Femur (tissue), 1 donor: ENCODE measurements at regions not wholly inside any gene's neighbourhood (a gene's known extent, or its start where the extent isn't known, plus 50 kb on each side); places are given as distances from the start of the nearest gene placed in this dataset.

Experiments
- DNase-seq: peaks from one replicate; pipeline ENCODE4 v3.0.0-alpha.2; 2017

DNA sequence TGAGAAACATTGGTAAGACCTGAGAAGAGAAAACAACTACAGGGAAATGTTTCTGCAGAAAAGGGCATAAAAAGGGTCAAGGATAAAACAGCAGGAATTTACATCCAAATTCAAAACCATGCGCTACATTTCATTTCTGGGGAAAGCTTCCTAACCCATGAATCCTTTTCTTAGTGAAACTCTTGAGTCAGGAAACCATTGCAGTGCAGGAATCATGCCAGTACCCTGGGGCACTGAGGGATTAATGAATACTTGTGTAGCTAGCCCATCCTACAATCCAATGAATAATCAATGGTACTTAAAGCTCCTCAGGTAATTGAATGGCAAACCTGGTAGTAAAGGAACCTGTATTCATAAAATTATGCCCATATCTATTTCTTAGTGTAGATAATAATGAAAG, 580.5 kb downstream of the TLE1 start:
- DNase-seq: no peak

DNA sequence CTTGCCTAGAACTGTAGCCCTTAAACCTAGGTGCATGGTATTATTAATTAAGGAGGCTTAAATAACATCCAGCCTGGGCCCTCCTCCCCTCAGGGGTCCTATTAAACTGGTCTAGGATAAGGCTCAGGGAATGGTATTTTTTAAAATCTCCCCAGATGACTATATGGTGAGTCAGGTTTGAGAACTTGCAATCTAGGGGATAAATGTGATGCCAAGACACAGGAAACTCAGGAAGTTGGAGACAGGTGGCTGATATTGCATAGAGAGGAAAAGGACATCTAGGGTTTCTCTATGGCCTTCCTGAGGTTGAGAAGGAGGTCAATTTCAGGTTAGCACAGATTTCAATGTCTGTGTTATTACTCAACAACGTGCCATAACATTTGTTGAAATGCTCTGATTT, 581.0 kb downstream of the TLE1 start:
- DNase-seq: no peak

DNA sequence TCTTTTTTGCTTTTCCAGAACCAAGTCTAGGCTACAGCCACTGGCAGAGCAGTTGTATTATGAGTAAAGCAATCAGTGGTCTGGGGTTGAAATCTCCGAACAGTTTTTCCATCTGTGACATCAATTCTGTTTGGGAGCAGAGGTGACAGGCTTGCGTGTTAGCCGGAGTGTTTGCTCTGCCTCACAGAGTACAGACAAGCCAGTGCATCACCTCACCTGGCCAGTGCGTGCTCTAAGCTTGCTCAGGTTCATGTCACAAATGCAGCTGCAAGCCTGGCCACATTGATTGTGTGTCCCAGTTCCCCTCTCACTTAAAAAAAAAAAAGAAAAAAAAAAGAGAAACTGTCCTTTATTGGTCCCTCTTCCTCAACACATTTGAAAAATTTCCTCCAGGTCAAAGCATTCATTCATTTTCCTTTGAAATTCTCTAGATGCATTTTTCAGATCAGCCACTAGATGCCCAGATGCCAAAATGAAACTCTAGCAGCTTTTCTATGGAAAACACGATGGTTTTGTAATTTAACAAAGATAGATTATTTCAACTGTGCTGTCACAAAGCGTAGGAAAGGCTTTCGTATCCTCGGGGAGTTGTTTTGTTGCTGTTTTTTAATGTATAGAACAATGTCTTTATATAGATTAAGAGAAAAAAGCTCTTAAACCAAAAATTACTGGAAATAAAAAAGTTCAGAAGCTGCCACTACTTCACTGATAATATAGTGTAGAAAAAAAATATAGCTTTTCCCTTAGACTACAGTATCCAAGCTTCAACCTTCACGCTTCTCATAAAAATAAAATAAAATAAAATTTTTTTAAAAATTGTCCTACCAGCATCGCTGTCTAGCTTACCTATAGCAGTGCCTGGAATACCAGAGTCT, 585.5 kb downstream of the TLE1 start:
- DNase-seq: no peak

DNA sequence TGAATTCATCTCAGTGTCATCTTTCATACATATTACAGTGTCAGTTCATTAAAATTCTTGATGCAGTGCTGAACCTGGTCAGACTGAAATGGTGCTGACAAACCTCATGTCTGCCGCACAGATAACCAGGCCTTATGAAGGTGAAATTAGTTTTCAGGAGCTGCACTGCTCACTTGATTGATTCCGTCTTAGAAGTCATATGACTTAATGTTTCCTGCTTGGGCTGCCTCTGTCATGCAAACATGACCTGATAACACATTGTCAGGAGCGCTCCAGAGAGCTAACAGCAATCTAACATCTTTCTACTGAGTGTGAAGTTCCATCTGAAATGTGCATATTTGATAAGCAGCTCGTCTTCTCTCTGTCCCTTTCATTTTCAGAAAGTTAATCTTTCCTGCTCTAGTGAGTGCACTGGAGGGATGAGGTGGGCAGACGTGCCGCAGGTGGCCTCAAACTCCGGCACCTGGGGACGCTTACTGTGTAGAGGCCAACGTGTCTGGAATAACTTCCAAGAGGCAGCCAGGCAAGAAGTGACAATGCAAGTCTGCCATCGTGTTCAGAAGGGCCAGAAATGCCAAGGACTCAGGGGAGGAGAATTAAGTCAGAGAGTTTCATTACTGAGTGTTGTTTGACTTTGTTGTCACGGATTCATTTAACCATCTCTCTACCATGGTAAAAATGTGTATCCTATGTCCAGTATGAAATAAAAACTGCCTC, 592.1 kb downstream of the TLE1 start:
- DNase-seq: no peak

DNA sequence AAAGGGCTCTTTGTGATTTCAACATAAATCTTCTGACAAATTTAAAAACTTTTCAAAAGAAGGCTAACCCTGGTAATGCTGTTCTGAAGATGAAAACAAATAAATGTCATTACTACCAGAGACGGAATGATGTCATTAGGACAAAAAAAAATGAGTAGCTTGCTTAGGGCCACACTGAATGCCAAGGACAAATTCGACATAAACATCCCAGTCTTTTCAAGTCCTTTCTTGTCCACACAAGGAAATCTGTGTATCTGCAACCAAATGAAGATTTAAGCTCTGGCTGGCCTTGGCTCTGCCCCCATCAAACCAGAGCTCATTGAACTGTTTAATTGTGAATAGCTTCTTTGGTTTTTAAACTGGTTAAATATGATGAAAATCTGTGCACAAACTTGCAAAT, 592.7 kb downstream of the TLE1 start:
- no peak for DNase-seq

DNA sequence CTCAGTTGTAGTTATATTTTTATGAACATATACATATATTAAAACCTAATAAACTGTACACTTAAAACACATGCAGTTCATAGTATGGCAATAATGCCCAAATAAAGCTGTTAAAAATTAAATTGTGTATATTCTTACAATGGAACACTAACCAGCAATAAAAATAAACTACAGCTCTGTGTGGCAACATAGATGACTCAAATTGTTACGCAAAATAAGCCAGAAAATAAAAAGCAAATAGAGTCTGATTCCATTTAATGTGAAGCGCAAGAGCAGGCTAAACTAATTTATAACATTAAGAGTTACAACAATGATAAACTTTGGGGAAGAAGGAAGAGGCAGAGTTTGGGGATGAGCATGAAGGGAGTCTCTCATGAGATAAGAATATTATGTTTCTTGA, 597.3 kb downstream of the TLE1 start:
- no peak for DNase-seq

DNA sequence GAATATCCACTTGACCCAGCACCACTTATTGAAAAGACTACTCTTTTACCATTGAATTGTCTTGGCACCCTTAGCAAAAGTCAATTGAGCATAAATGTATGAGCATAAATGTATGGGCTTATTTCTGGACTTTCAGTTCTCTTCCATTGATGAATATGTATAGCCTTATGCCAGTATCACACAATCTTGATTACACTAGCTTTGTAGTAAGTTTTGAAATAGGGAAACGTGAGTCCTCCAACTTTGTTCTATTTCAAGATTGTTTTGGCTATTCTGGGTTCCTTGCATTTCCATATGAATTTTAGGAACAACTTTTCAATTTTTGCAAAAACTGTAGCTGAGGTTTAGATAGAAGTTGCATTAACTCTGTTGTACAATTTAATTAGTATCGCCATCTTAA, 601.0 kb downstream of the TLE1 start:
- no peak for DNase-seq

DNA sequence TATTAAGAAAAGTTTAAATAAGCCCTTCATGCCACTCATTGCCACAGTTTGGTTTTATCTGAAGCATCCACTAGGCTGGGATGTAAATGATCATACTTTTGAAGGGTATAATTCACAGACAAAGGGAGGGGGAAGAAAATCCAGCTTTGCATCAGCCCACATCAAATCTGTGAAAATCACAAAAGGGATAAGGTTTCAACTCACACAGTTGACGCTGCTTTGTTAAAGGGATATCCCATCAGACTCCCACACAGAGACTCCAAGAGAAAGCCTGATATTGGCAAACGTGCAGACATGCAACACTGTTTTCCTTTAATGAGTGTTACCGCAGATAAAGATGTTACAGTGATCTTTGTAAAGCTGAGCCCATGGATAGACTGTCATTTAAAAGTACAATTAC, 602.9 kb downstream of the TLE1 start:
- DNase-seq: no peak

DNA sequence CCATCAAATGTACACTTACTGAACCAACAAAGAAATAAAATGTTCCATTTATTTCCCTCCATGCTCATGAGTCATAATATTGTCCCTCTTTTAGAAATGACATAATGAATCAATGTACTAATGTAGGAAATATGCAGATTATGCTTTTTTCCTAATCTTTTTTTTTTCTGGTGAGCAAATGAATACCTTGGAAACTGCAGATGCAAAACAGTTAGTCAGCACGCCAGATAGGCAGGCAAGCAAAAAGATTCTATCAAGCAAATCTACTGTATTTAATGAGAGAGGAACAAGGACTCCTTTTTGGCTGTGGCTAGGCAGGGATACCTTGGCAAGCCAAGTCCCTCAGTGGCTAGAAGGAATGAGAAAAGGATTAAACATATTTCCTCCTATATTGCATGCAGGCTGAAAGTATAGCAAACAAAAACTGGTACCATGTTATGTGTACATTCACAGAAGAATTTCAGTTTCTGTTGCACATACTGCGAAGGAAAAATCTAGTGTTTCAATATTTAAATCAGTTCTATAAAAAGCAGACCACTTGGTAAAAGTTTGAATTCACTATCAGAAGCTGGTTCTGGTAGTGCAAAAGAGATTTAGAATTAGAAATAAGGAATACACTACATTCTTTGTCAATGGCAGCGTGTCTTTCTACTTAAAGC, 605.4 kb downstream of the TLE1 start:
- DNase-seq: peak; percentile 22

DNA sequence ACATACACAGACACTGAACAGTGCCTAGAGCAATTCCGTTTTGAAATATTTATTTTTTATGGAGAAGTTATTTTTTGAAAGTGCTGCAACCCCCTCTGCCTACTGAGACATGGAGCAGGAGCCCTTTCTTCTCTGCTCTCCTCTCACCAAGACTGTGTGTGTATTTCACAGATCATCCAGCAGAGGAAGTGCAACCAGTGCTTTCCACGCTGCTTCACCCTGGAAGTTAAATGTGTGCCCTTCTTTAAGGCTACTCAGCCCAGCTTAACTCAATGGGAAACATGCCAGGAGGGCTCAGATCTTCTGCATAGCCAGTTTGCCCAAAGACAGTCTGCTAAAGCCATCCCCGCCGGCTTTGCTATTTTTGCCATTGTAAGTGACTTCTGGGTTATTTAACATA, 606.3 kb downstream of the TLE1 start:
- DNase-seq: peak; percentile 34

DNA sequence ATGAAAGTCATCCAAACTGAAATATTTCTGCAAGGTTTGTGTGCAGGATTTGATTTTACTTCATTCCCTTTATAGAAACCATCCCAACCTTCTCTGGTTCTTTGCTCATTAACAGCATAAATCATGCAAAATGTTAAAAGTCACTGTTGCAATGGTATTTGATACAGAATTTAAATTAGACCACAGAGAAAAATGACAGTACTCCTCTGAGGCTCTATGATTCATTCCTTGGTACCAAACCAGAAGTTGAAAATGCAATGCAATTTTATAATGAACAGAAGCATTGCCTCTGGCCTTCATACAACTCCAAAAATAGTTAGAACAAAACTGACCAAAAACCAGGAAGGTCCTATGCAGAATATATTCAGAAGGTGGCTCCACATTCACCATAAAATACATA, 607.1 kb downstream of the TLE1 start:
- DNase-seq: no peak

DNA sequence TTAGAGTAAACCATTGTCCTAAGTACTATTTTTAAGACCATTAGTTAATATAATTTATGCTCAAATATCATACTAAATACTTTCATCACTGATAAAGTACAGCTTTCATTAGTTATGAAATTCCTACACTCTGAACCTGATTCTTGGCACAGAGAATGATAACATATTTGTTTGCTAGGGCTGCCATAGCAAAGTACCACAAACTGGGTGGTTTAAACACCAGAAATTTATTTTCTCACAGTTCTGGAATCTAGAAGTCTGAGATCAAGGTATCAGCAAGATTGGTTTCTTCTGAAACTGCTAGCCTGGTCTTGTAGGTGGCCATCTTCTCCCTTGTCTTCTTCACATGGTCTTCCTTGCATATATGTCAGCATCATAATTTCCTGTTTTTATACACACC, 608.4 kb downstream of the TLE1 start:
- no peak for DNase-seq

DNA sequence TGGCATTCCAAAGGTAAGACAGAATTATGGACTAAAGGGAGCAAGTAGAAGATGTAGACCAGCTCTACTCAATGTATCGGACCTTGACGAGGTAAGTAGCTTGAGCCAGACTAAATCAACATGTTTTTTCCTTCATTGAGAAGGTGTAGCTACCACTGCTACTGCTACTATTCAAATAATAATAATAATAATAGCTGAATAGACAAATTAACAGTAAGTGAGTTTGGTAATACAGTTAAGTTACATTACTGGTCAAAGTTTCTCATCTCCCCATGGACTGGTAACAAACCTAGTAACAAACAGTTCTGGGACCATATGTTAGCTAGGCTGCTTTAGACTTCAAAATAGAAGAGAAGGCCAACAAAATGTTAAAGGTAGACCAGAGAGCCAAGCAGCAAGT, 609.2 kb downstream of the TLE1 start:
- DNase-seq: no peak

DNA sequence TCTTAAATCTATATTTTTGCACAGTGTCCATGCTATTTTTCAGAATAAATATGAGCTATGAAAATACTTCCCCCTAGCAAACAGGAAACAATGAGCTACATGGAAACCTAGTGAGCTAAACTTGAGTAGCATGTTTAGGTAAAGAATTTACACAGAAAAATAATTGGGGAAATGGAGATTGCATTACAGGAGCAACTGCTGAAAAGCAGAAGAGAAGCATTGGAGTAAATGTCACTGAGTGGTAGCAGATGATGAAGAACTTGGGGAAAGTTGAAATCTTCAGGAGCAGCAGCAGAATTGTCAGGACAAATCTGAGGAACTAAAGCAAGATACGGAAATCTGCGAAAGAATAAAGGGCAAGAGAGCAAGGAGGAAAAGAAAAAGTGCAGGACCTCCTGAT, 610.3 kb downstream of the TLE1 start:
- DNase-seq: no peak

DNA sequence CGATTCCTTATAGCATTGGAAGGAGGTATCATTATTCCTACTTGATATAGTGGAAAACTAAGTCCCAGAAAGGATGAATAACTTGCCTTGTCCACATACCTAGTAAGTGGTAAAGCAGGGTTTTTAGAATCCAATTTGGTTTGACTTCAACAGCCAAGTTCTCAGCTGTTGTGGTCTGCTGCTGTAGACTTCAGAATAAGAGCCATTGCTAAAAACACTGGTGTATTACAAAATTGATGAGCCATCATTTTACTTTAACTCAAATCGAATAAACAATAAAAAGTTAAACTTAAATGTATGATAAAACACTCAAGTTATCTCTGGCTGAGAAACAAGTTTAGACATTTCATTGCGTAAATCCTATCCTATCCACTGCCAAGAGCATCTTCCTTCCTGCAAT, 610.8 kb downstream of the TLE1 start:
- DNase-seq: no peak

DNA sequence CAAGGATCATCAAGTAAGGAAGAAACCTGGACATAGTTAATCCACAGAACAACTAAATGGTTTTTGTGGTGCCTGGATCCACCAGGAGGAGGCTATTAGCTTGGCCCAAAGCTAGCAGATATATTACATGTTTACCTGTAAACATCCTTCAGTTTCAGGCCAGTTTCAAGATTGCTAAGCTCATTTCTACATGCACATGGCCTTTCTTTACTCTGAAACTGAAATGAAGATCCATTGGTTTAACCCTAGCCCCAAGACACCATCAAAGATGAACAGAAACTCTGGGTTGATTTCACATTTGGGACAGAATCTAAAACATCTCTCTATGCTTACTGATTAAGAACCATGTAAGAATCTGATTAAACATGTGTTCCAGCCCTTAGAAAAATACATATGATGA, 611.8 kb downstream of the TLE1 start:
- no peak for DNase-seq

DNA sequence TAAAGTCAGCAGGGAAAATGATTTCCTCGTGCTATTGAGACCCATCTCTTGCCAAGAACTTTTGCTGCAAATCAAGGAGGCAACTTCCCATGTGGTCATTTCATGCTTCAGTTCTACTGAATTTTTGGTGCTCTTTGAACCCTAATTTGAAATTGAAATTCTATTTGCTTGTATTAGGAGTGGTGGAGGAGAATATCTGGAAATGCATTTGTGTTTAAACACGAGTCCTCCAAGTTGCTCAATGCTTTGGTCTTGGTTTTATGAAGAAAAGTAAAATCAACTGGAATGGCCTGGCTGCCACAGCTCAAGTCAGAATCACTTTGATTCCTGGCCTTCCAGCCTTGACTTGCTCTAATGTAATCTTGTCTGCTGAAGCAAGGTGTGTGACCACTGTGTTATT, 613.2 kb downstream of the TLE1 start:
- no peak for DNase-seq

DNA sequence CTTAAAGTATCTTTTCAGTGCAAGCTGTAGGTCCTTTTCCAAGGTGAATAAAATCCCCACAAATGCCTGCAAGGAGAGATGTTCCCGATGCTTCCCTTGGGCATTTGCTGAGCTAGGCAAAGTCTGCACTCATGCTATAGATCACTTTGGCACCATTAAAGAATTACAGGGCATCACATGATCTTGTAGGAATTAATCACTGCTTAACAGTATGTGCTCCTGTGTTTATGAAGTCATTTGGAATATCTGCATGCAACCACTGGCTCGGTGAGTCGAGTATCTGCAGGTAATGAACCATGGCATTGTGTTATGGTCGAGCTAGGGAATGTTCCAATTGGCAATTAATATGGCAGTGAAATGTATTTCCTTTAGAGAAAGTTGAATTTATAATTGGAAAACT, 615.1 kb downstream of the TLE1 start:
- DNase-seq: no peak

DNA sequence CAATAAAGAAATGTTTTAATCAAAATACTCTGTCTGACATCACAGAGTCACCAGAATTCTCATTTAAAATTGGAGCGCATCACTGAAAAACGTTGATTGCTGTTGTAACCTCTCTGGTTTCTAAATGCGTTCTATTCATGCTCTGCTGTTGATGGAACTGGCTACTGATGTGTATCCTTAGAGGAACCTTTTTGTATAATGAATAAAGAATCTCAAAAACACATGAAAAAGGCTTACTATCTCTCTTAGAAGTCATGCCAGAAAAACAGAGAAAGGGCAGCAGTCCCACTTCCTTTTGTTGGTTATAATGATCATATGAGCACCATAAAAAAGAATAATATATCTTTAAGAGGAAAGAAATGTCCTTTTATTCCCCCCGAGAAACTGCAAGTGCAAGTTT, 615.5 kb downstream of the TLE1 start:
- DNase-seq: no peak

DNA sequence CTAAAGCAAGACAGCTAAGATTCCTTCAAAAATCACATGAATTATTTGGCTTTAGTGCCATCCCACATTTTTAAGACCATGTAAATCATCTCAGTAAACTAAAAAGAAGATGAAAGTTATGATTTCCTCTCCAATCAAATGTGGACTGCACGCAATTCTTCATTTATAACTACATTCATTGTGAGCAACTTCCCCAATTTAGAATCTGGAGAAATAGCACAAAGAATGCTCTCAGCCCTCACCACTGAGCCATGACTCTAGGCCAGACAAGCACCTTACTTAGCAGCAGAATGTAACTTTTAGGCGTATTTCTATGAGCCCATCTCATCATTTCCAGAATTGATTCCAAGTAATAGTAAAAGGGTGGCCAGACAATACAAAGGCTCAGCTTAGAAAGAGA, 616.6 kb downstream of the TLE1 start:
- no peak for DNase-seq

DNA sequence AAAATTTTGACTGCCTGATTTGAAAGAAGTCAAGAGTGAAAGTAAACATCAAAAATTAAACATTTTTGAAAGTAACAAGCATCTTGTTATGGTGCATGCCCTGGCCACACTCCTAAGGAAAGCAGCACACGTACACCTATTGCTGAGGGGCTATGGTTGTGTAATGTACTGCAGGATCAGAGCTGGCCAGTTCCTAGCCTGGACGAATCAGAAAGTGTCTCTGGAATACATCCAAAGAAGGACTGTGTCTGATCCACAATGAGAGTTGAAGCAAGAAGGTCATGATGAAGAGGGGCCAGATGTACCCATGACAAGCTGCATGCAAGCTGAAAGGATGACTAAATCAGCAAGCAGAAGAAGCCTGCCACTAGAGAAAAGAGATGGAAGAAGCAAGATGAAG, 618.2 kb downstream of the TLE1 start:
- DNase-seq: no peak

DNA sequence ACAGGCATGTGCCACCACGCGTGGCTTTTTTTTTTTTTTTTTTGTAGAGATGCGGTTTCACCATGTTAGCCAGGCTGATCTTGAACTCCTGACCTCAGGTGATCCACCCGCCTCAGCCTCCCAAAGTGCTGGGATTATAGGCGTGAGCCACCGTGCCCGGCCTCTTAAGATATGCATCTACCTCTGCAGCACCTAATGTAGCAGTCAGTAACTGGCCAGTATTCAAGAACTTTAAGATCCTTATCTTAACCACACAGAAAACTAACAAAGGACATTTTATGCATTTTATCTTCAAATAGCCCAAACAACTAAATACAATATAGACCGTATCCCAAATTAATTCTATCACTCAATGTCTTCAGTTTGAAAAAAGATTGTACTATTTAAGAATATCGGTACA, 618.7 kb downstream of the TLE1 start:
- no peak for DNase-seq

DNA sequence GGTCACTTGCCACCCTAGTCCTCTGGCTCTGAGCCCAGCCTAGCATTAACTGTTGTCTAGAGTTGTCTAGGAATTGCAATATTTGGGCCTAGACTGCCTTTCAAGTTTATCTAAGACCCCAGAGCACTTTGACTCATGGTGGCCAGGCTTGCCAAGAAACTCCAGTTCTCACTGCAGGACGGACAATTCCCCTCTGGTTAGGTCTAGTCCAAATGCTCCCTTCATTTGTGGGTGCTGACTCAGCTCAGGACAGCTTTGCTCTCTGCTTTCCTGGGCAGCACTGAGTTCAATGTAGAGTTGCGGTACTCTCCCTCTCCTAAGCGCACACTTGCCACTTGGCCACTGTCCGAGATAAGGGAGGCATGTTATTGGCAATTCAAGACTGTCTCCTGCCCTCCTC, 619.4 kb downstream of the TLE1 start:
- DNase-seq: no peak
